ENCODE measurements at regions not wholly inside any gene's neighbourhood (a gene's known extent, or its start where the extent isn't known, plus 50 kb on each side); places are given as distances from the start of the nearest gene placed in this dataset.

DNA sequence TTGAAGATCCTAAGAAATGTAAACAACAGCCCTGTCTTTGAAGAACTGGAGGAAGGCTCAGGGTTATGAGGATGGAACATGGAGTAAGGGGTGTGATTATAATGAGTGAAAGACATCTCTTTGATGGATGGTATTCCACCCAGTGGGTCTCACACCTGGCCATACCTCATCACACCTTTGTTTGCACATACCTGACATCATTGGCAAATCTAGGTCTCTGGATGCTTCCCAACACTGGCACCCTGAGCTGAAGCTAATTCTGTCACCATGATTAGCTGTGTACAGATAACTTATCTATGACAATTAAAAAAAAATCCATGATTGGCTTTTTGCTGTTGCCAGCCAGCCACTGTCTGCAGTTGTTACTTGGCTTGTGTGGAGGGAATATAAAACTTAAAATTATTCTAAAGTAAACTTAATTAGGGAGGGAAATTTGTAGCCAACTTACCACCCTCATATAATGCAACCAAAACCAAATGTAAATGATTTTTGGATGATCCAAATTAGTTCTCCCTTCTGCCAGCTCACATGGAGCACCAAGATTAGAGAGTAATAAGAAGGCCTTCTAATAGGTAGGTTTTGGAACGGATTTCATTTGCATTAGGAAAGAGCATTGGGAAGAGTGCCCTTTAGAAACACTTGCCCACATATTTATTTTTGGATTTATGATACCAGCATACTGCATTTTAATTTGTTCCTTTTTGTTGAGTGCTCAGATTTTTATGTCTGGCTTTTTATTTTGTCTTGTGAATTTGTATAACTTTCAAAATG is 249.5 kb downstream of the SOX4 start:
- Histone ChIP-seq H3K4me3 (ENCODE audit: insufficient read depth, low read depth, low read length) (no peak overlapping the region), H3K27me3 (ENCODE audit: control insufficient read depth, insufficient read depth, low read length) (no peaks in the 10 kb centered on the region), H3K36me3 (replicated peaks; ENCODE audit: control insufficient read depth, insufficient read depth, low read length) (no peaks in the 10 kb centered on the region; the same call in 1 of the 2 replicates)
- DNase-seq, result no peak

DNA sequence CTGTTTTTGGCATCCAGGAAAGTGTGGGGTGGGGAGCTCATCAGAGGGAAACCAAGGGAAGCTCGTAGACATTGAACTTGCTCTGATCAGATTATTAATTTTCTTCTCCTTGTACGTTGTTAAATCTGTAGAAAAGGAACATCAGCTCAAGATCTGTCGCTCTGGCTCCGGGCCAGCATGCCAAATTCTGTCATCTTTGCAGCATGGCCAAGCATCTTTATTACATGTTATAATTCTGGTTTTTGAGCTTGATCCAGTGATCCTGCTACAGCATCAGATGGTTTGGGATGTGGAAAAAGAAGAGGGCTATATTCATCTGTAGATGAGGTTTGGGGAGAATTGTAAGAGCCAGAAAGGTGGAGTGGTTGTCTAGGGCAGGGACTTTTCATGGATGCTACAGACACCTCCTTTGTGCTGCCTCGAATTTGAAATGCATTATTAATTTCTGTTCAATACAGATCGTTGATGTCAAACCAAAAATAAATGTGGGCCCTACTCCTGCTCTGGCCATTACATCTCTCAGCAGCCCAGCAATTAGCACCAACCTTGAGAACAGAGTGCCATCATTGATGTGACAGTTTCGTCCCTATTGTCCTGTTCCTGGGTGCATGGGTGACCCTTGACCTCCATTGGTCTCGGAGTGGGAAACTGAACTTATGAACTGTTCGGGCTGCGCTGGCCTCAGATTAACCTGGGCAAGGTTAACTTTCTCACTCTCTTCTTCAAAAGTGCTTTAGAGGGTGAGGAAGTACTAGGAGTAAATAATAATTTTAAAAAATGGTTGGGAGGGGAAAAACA is 250.8 kb downstream of the SOX4 start:
- no peaks in the 10 kb centered on the region; the same call in 1 of the 2 replicates for H3K36me3 ChIP-seq (replicated peaks; ENCODE audit: control insufficient read depth, insufficient read depth, low read length)
- DNase-seq, result no peak
- H3K4me3 ChIP-seq (ENCODE audit: insufficient read depth, low read depth, low read length), result no peak overlapping the region
- no peaks in the 10 kb centered on the region for H3K27me3 ChIP-seq (ENCODE audit: control insufficient read depth, insufficient read depth, low read length)

DNA sequence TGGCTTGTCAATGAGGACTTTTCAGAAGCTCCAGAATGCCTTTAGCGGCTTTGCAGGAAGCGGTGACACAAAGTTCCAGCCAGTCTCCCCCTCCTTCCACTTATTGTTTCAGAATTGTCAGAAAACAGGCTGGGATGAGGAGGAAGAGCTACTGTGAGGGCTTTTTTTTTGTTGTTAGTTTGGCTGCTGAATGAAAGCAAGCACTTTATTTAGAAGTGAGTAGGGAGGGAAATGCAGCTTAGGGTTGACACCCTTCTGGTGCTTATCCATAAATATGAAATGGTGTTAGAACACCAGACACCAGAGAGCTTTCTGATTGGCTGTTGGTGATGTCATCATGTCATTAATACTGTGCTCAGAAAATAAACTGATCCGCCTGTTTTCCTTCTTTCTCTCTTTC is 251.5 kb downstream of the SOX4 start:
- Histone ChIP-seq H3K4me3 (ENCODE audit: insufficient read depth, low read depth, low read length) (no peak overlapping the region), H3K36me3 (replicated peaks; ENCODE audit: control insufficient read depth, insufficient read depth, low read length) (no peaks in the 10 kb centered on the region; the same call in 1 of the 2 replicates), H3K27me3 (ENCODE audit: control insufficient read depth, insufficient read depth, low read length) (no peaks in the 10 kb centered on the region)
- DNase-seq, result no peak

- Histone ChIP-seq H3K4me3 (ENCODE audit: insufficient read depth, low read depth, low read length) (no peak overlapping the region), H3K27me3 (ENCODE audit: control insufficient read depth, insufficient read depth, low read length) (no peaks in the 10 kb centered on the region), H3K36me3 (replicated peaks; ENCODE audit: control insufficient read depth, insufficient read depth, low read length) (no peaks in the 10 kb centered on the region)
- no peak for DNase-seq
Measured at GRCh38 chr6:21845439-21846140, 252.0 kb downstream of the SOX4 start.

GRCh38 chr6:21846541-21847451 is 253.2 kb downstream of the SOX4 start:
- peak; percentile 56 for DNase-seq
- H3K27me3 ChIP-seq (ENCODE audit: control insufficient read depth, insufficient read depth, low read length), result no peaks in the 10 kb centered on the region
- no peak overlapping the region for H3K4me3 ChIP-seq (ENCODE audit: insufficient read depth, low read depth, low read length)
- no peaks in the 10 kb centered on the region for H3K36me3 ChIP-seq (replicated peaks; ENCODE audit: control insufficient read depth, insufficient read depth, low read length)

- Histone ChIP-seq H3K4me3 (ENCODE audit: insufficient read depth, low read depth, low read length) (no peak overlapping the region), H3K36me3 (replicated peaks; ENCODE audit: control insufficient read depth, insufficient read depth, low read length) (no peaks in the 10 kb centered on the region), H3K27me3 (ENCODE audit: control insufficient read depth, insufficient read depth, low read length) (no peaks in the 10 kb centered on the region)
- DNase-seq, result no peak
Measured at GRCh38 chr6:21847711-21848480, 254.3 kb downstream of the SOX4 start.

GRCh38 chr6:21850691-21851090 is 257.1 kb downstream of the SOX4 start:
- no peak for DNase-seq
- Histone ChIP-seq H3K4me3 (ENCODE audit: insufficient read depth, low read depth, low read length) (no peak overlapping the region), H3K27me3 (ENCODE audit: control insufficient read depth, insufficient read depth, low read length) (no peaks in the 10 kb centered on the region), H3K36me3 (replicated peaks; ENCODE audit: control insufficient read depth, insufficient read depth, low read length) (no peaks in the 10 kb centered on the region)

GRCh38 chr6:21855811-21856455 is 262.4 kb downstream of the SOX4 start:
- H3K27me3 ChIP-seq (ENCODE audit: control insufficient read depth, insufficient read depth, low read length), result no peaks in the 10 kb centered on the region
- DNase-seq, result no peak
- no peaks in the 10 kb centered on the region; the same call in 1 of the 2 replicates for H3K36me3 ChIP-seq (replicated peaks; ENCODE audit: control insufficient read depth, insufficient read depth, low read length)
- H3K4me3 ChIP-seq (ENCODE audit: insufficient read depth, low read depth, low read length), result no peak overlapping the region

- Histone ChIP-seq H3K27me3 (ENCODE audit: control insufficient read depth, insufficient read depth, low read length) (no peaks in the 10 kb centered on the region), H3K36me3 (replicated peaks; ENCODE audit: control insufficient read depth, insufficient read depth, low read length) (no peaks in the 10 kb centered on the region; the same call in 1 of the 2 replicates), H3K4me3 (ENCODE audit: insufficient read depth, low read depth, low read length) (no peak overlapping the region)
- no peak for DNase-seq
Measured at GRCh38 chr6:21856456-21856825, 262.9 kb downstream of the SOX4 start.

DNA sequence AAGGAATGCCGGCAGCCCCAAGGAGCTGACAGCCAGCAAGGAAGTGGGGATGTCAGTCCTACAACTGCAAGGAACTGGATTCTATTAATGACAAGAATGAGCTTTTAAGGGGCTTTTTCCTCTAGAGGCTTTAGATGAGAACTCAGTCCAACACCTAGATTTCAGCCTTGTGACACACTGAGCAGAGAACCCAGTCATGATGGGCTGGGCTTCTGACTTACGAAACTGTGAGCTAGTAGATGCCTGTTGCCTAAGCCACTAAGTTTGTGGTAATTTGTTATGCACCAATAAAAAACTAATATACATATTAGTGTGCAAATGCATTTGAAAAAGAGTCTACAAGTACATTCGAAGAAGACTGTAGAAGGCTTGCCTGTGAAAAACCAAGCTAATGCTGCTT is 263.3 kb downstream of the SOX4 start:
- H3K36me3 ChIP-seq (replicated peaks; ENCODE audit: control insufficient read depth, insufficient read depth, low read length), result no peaks in the 10 kb centered on the region; the same call in 1 of the 2 replicates
- H3K4me3 ChIP-seq (ENCODE audit: insufficient read depth, low read depth, low read length), result no peak overlapping the region
- no peak for DNase-seq
- no peaks in the 10 kb centered on the region for H3K27me3 ChIP-seq (ENCODE audit: control insufficient read depth, insufficient read depth, low read length)

- Histone ChIP-seq H3K4me3 (ENCODE audit: insufficient read depth, low read depth, low read length) (no peak overlapping the region), H3K36me3 (replicated peaks; ENCODE audit: control insufficient read depth, insufficient read depth, low read length) (no peaks in the 10 kb centered on the region; the same call in 1 of the 2 replicates), H3K27me3 (ENCODE audit: control insufficient read depth, insufficient read depth, low read length) (no peaks in the 10 kb centered on the region)
- DNase-seq, result no peak
Measured at GRCh38 chr6:21858076-21858475, 264.5 kb downstream of the SOX4 start.

DNA sequence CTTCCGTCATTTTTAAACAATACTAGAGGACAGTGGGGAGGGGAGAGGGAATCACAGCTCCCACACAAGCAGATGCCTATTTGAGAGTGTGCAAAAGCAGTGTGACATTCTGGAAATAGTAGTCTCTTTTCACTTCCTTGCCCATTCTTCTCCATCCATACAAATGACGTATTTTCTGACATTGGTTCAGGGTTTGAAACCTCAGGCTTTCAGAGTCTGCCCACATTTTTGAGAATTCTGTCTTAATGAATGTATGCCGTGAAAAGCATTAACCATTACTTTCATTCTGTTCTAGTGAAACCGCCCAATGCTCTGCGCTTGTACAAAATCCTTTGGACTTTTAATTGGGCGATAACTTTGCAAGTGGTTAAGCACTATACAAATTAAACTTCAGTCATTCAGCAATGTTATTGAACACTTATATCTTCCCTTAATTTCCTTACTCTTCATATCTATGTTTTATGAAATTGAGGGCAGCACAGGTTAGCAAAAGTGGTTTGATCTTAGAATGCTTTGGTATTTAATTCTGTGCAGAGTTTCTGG is 265.7 kb downstream of the SOX4 start:
- Histone ChIP-seq H3K27me3 (ENCODE audit: control insufficient read depth, insufficient read depth, low read length) (no peaks in the 10 kb centered on the region), H3K36me3 (replicated peaks; ENCODE audit: control insufficient read depth, insufficient read depth, low read length) (no peaks in the 10 kb centered on the region; the same call in 1 of the 2 replicates), H3K4me3 (ENCODE audit: insufficient read depth, low read depth, low read length) (no peak overlapping the region)
- no peak for DNase-seq

DNA sequence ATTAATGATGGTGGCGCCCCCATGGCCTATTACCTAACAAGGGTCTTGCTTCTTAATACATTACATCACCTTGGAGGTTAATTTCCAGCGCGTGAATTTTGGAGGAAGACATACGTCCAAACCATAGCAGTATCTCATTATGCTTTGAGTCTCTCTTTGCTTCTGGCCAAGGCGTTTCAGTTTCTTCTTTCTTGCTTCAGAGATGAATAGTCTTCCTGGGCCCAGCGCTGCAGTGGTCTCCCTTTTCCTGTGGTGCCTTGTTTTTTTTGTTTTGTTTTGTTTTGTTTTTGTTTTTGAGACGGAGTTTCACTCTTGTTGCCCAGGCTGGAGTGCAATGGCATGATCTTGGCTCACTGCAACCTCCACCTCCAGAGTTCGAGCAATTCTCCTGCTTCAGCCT is 268.4 kb downstream of the SOX4 start:
- no peak overlapping the region for H3K4me3 ChIP-seq (ENCODE audit: insufficient read depth, low read depth, low read length)
- H3K27me3 ChIP-seq (ENCODE audit: control insufficient read depth, insufficient read depth, low read length), result no peaks in the 10 kb centered on the region
- H3K36me3 ChIP-seq (replicated peaks; ENCODE audit: control insufficient read depth, insufficient read depth, low read length), result no peaks in the 10 kb centered on the region; the same call in 1 of the 2 replicates
- no peak for DNase-seq
